Fibroblast of villous mesenchyme (primary cell): ENCODE measurements at regions not wholly inside any gene's neighbourhood (a gene's known extent, or its start where the extent isn't known, plus 50 kb on each side); places are given as distances from the start of the nearest gene placed in this dataset.

ENCODE experiments used
- DNase-seq: peaks from one replicate; pipeline ENCODE4 v3.0.0-alpha.2; 2010; ENCODE audit warnings: low read depth
- H3K4me3 ChIP-seq: 2 replicates; pipeline ENCODE4 v1.5.1; 2011; ENCODE audit warnings: low read depth, mild to moderate bottlenecking, low read length
- CTCF ChIP-seq: IDR thresholded peaks from 2 replicates; pipeline ENCODE4 v1.5.1; 2012; ENCODE audit warnings: low read depth, mild to moderate bottlenecking, low read length; ENCODE audit not compliant: insufficient read depth

- no peak overlapping the region for H3K4me3 ChIP-seq
- DNase-seq, result no peak
- no peak for TF ChIP-seq CTCF
Measured at GRCh38 chr6:95204178-95204577, 373.2 kb upstream of the MANEA start.

DNA sequence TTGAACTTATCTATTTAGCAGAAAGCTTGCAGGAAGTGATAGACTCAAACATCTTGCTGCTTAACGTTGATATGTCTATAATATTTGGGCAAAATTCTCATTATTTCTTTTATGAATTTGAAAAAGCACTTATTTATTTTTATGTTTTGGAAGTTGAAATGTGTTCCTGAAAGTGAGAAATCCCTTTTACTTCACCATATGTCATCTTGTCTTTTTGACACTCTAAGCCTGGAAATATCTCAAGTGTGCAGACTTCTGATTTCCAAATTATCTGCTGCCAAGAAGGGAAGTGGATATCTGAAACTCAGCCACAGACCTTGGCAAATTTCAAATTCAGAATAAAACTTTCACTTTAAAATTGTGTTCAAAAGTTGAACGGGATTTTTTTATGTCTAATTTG, 368.7 kb upstream of the MANEA start:
- H3K4me3 ChIP-seq, result no peak overlapping the region
- no peak for DNase-seq
- no peak for TF ChIP-seq CTCF

GRCh38 chr6:95209074-95209473, 368.3 kb upstream of the MANEA start:
- no peak for TF ChIP-seq CTCF
- H3K4me3 ChIP-seq, result no peak overlapping the region
- DNase-seq, result no peak

- H3K4me3 ChIP-seq, result no peak overlapping the region
- TF ChIP-seq CTCF, result no peak
- no peak for DNase-seq
Measured at GRCh38 chr6:95216555-95216954, 360.8 kb upstream of the MANEA start.

- H3K4me3 ChIP-seq, result no peak overlapping the region
- no peak for DNase-seq
- TF ChIP-seq CTCF, result no peak
Measured at GRCh38 chr6:95227351-95227750, 350.0 kb upstream of the MANEA start.

DNA sequence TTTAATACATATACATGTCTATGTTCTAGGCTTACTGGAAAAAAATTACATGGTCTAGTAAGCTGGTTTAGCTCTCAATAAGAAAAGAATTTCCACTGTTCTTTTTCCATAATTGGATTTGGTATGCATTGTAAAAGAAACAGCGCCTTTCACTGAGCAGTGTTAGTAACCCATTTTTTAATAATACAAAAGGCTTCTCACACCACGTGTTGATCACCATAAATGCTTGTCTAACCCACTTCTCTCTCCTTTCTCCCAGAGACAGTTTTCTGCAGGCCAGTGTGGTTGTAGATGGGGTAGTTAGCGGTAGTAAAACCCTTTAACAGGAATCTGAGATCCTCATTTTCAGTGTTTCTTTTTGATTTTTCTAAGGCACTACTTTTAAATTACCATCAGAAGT, 348.7 kb upstream of the MANEA start:
- no peak for TF ChIP-seq CTCF

GRCh38 chr6:95230071-95230740, 347.1 kb upstream of the MANEA start:
- peak; percentile 8 for DNase-seq
- H3K4me3 ChIP-seq, result no peak overlapping the region
- no peak for TF ChIP-seq CTCF

More for the DNA sequence above, 348.7 kb upstream of the MANEA start:
- H3K4me3 ChIP-seq, result no peak overlapping the region
- DNase-seq, result no peak
